ENCODE measurements at regions not wholly inside any gene's neighbourhood (a gene's known extent, or its start where the extent isn't known, plus 50 kb on each side); places are given as distances from the start of the nearest gene placed in this dataset.
"Not testable (repeated sequence)": the region's sequence is repeated elsewhere in the genome, so short reads cannot be mapped to it uniquely, and the experiment has no call there.

GRCh38 chr5:17037751-17038150 lies 101.7 kb upstream of the MYO10 start:
- no peak for DNase-seq

GRCh38 chr5:17039170-17039569 lies 103.1 kb upstream of the MYO10 start:
- DNase-seq, result no peak

GRCh38 chr5:17042041-17042440 lies 106.0 kb upstream of the MYO10 start:
- DNase-seq, result no peak

- no peak for DNase-seq
These were observed 110.2 kb upstream of the MYO10 start for GRCh38 chr5:17046320-17046719.

GRCh38 chr5:17050236-17050635 lies 114.1 kb upstream of the MYO10 start:
- DNase-seq, result no peak

- DNase-seq, result no peak
These were observed 118.8 kb upstream of the MYO10 start for GRCh38 chr5:17054911-17055310.

GRCh38 chr5:17056141-17056631 lies 120.1 kb upstream of the MYO10 start:
- DNase-seq, result peak; percentile 8

GRCh38 chr5:17058438-17058837 lies 122.3 kb upstream of the MYO10 start:
- no peak for DNase-seq

GRCh38 chr5:17061973-17062470 lies 125.9 kb upstream of the MYO10 start:
- DNase-seq, result no peak

- DNase-seq, result not testable (repeated sequence)
These were observed 126.7 kb upstream of the MYO10 start for GRCh38 chr5:17062741-17063140.

GRCh38 chr5:17064241-17064640 lies 128.2 kb upstream of the MYO10 start:
- no peak for DNase-seq

- no peak for DNase-seq
These were observed 129.4 kb upstream of the MYO10 start for GRCh38 chr5:17065458-17065857.

- DNase-seq, result not testable (repeated sequence)
These were observed 129.9 kb upstream of the MYO10 start for GRCh38 chr5:17066026-17066425.

- no peak for DNase-seq
These were observed 131.7 kb upstream of the MYO10 start for GRCh38 chr5:17067657-17068392.

GRCh38 chr5:17069995-17070511 lies 134.0 kb upstream of the MYO10 start:
- DNase-seq, result peak; percentile 15

- no peak for DNase-seq
These were observed 134.6 kb upstream of the MYO10 start for GRCh38 chr5:17070647-17071046.

- DNase-seq, result no peak
These were observed 139.1 kb upstream of the MYO10 start for GRCh38 chr5:17075236-17075635.

- DNase-seq, result no peak
These were observed 140.2 kb upstream of the MYO10 start for GRCh38 chr5:17076272-17076671.

GRCh38 chr5:17077440-17078233 lies 139.8 kb upstream of the BASP1 start:
- DNase-seq, result no peak

- no peak for DNase-seq
These were observed 137.9 kb upstream of the BASP1 start for GRCh38 chr5:17079562-17079961.

- no peak for DNase-seq
These were observed 137.1 kb upstream of the BASP1 start for GRCh38 chr5:17080361-17080760.

GRCh38 chr5:17081142-17081541 lies 136.3 kb upstream of the BASP1 start:
- DNase-seq, result no peak

- not testable (repeated sequence) for DNase-seq
These were observed 134.2 kb upstream of the BASP1 start for GRCh38 chr5:17083276-17083675.

- DNase-seq, result no peak
These were observed 130.4 kb upstream of the BASP1 start for GRCh38 chr5:17087035-17087434.
